Smooth muscle cell (in vitro differentiated cells): ENCODE measurements at regions not wholly inside any gene's neighbourhood (a gene's known extent, or its start where the extent isn't known, plus 50 kb on each side); places are given as distances from the start of the nearest gene placed in this dataset.

Source experiments
- DNase-seq: peaks from one replicate; lab custom pipeline; 2025; ENCODE audit not compliant: unreplicated experiment; lab: John Stamatoyannopoulos, UW
- H2AFZ ChIP-seq: fragments of 200-600 bp; sonication (generic); 2 replicates; pipeline ENCODE4 v1.6.0; 2016; ENCODE audit warnings: antibody characterized with exemption, low read depth, mild to moderate bottlenecking
- H3F3A ChIP-seq: fragments of 200-600 bp; sonication (generic); 2 replicates; pipeline ENCODE4 v1.6.0; 2017; ENCODE audit warnings: antibody characterized with exemption, low read depth
- H3K27ac ChIP-seq: fragments of 200-600 bp; sonication (generic); 2 replicates; pipeline ENCODE4 v1.5.1; 2016; ENCODE audit warnings: low read depth, mild to moderate bottlenecking
- H3K27me3 ChIP-seq: fragments of 200-600 bp; sonication (generic); 2 replicates; pipeline ENCODE4 v1.6.1; 2016; ENCODE audit warnings: low read depth, mild to moderate bottlenecking
- H3K36me3 ChIP-seq: fragments of 200-600 bp; sonication (generic); 2 replicates; pipeline ENCODE4 v1.5.1; 2016; ENCODE audit warnings: low read depth
- H3K4me1 ChIP-seq: fragments of 200-600 bp; sonication (generic); 2 replicates; pipeline ENCODE4 v1.5.1; 2016; ENCODE audit warnings: low read depth
- H3K4me2 ChIP-seq: fragments of 200-600 bp; sonication (generic); 2 replicates; pipeline ENCODE4 v1.6.0; 2016; ENCODE audit warnings: mild to moderate bottlenecking
- H3K4me3 ChIP-seq: fragments of 200-600 bp; sonication (generic); 2 replicates; pipeline ENCODE4 v1.5.1; 2016; ENCODE audit warnings: mild to moderate bottlenecking
- H3K79me2 ChIP-seq: fragments of 200-600 bp; sonication (generic); 2 replicates; pipeline ENCODE4 v1.6.0; 2016; ENCODE audit warnings: low read depth, mild to moderate bottlenecking
- H3K9ac ChIP-seq: fragments of 200-600 bp; sonication (generic); 2 replicates; pipeline ENCODE4 v1.6.0; 2016; ENCODE audit warnings: low read depth
- H3K9me3 ChIP-seq: fragments of 200-600 bp; sonication (generic); replicated peaks from 2 replicates; pipeline ENCODE4 v1.5.1; 2016; ENCODE audit warnings: low read depth
- H4K20me1 ChIP-seq: fragments of 200-600 bp; sonication (generic); 2 replicates; pipeline ENCODE4 v1.6.0; 2016; ENCODE audit warnings: low read depth
- CTCF ChIP-seq: fragments of 200-600 bp; sonication (generic); IDR thresholded peaks from 2 replicates; pipeline ENCODE4 v1.5.1; 2017; ENCODE audit warnings: borderline replicate concordance, mild to moderate bottlenecking, antibody characterized with exemption; ENCODE audit not compliant: insufficient read depth, poor library complexity, severe bottlenecking
- WGBS: methylation state at CpG from one replicate; pipeline ENCODE4 v1.1.7; 2016; ENCODE audit warnings: low lambda C conversion rate; 5-methylcytosine and 5-hydroxymethylcytosine counted together

DNA sequence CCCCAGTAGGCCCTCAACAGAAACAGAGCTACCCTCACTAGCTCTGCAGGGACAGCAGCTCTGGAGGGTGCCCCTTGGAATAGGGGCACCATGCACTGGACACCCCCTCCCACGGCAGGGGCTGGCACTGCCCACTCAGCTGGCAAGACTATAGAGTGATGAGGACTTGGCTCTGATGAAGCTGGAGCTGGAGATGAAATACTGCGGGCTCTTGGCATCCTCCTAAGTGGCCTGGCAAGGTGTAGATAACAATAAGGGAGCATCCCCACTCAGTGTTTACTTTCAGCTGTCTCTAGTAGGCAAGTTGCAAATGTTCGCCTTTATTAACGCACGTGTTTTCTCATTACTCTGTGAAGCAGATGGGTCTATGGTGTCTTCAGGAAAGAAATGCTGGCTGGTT, 92.7 kb downstream of the PDCL3 start:
- Histone ChIP-seq H3K27ac (no peak overlapping the region), H3K27me3 (no peaks in the 10 kb centered on the region), H3K4me2 (no peak overlapping the region), H3K9ac (no peak overlapping the region), H2AFZ (no peak overlapping the region), H3K9me3 (no peaks in the 10 kb centered on the region), H3F3A (no peaks in the 10 kb centered on the region), H3K36me3 (no peaks in the 10 kb centered on the region), H3K4me1 (no peaks in the 10 kb centered on the region), H3K4me3 (no peak overlapping the region), H3K79me2 (no peaks in the 10 kb centered on the region), H4K20me1 (no peaks in the 10 kb centered on the region)
- DNase-seq, result no peak
- no peak for TF ChIP-seq CTCF
- WGBS, result 90% methylated on average over 5 of the region's 5 CpGs

GRCh38 chr2:100655936-100656534, 93.2 kb downstream of the PDCL3 start:
- Histone ChIP-seq H3K79me2 (no peaks in the 10 kb centered on the region), H3K4me3 (no peak overlapping the region), H3K4me2 (no peak overlapping the region), H3K4me1 (no peaks in the 10 kb centered on the region), H2AFZ (no peak overlapping the region), H3K36me3 (no peaks in the 10 kb centered on the region), H3K27me3 (no peaks in the 10 kb centered on the region), H4K20me1 (no peaks in the 10 kb centered on the region), H3K9me3 (no peaks in the 10 kb centered on the region), H3K9ac (no peak overlapping the region), H3F3A (no peaks in the 10 kb centered on the region), H3K27ac (no peak overlapping the region)
- TF ChIP-seq CTCF, result no peak
- 91% methylated on average over 5 of the region's 5 CpGs for WGBS
- no peak for DNase-seq

- Histone ChIP-seq H3K27ac (no peak overlapping the region), H3F3A (no peaks in the 10 kb centered on the region), H4K20me1 (no peaks in the 10 kb centered on the region), H3K36me3 (no peaks in the 10 kb centered on the region), H3K4me1 (no peaks in the 10 kb centered on the region), H3K9me3 (no peaks in the 10 kb centered on the region), H2AFZ (no peak overlapping the region), H3K4me2 (no peak overlapping the region), H3K9ac (no peak overlapping the region), H3K79me2 (no peaks in the 10 kb centered on the region), H3K4me3 (no peak overlapping the region), H3K27me3 (no peaks in the 10 kb centered on the region)
- DNase-seq, result no peak
- whole genome bisulfite sequencing, result 81% methylated on average over 4 of the region's 4 CpGs
- no peak for TF ChIP-seq CTCF
These were observed 95.2 kb downstream of the PDCL3 start for GRCh38 chr2:100658017-100658416.

GRCh38 chr2:100660851-100661584, 98.2 kb downstream of the PDCL3 start:
- H3K9me3 ChIP-seq, result no peaks in the 10 kb centered on the region
- WGBS, result 82% methylated on average over 12 of the region's 12 CpGs
- H3K4me1 ChIP-seq, result no peaks in the 10 kb centered on the region
- H2AFZ ChIP-seq, result no peak overlapping the region
- H3F3A ChIP-seq, result no peaks in the 10 kb centered on the region
- no peak overlapping the region for H3K4me3 ChIP-seq
- H3K27ac ChIP-seq, result no peak overlapping the region
- TF ChIP-seq CTCF, result no peak
- H3K27me3 ChIP-seq, result no peaks in the 10 kb centered on the region
- H3K36me3 ChIP-seq, result no peaks in the 10 kb centered on the region
- H3K4me2 ChIP-seq, result no peak overlapping the region
- H3K79me2 ChIP-seq, result no peaks in the 10 kb centered on the region
- no peak overlapping the region for H3K9ac ChIP-seq
- H4K20me1 ChIP-seq, result no peaks in the 10 kb centered on the region
- no peak for DNase-seq
